SK-N-SH (cell line): ENCODE measurements at regions not wholly inside any gene's neighbourhood (a gene's known extent, or its start where the extent isn't known, plus 50 kb on each side); places are given as distances from the start of the nearest gene placed in this dataset.

Experiments used
- CTCF ChIA-PET: fragments of 300-600, 350-600 bp; formaldehyde crosslinking; extraction: SDS; loops from one replicate; lab custom pipeline; 2021; lab: Yijun Ruan, JAX
- POLR2A ChIA-PET: fragments of 350-600 bp; sonication (Branson Sonifier 250); formaldehyde crosslinking; extraction: SDS; loops from one replicate; lab custom pipeline; 2020; ENCODE audit warnings: antibody characterized with exemption, inconsistent platforms; lab: Yijun Ruan, JAX
- DNase-seq: peaks from one replicate; pipeline ENCODE4 v3.0.0; 2012
- H2AFZ ChIP-seq: fragments of 200-600 bp; sonication (generic); 2 replicates; pipeline ENCODE4 v1.8.1; 2016; ENCODE audit warnings: antibody characterized with exemption, mild to moderate bottlenecking, low read depth
- H3F3A ChIP-seq: fragments of 200-600 bp; sonication (generic); replicated peaks from 2 replicates; pipeline ENCODE3; 2016; ENCODE audit warnings: antibody characterized with exemption, mild to moderate bottlenecking; ENCODE audit not compliant: insufficient read depth
- H3K27ac ChIP-seq, 2 experiments: fragments of 200-500 bp in 1 of 2; fragments of 200-600 bp in 1 of 2; sonication (Bioruptor generic) in 1 of 2; sonication (generic), shearing (Covaris generic) in 1 of 2; 2 replicates each; pipeline versions ENCODE4 v1.5.1 to v1.6.1; 2014 to 2016; ENCODE audit warnings: low read depth in 2 of 2, inconsistent platforms in 1 of 2, low read length in 1 of 2, mild to moderate bottlenecking in 1 of 2, mixed read lengths in 1 of 2
- H3K27me3 ChIP-seq: fragments of 200-600 bp; sonication (generic), shearing (Covaris generic); 2 replicates; pipeline ENCODE4 v1.6.1; 2016; ENCODE audit warnings: mixed run types; ENCODE audit not compliant: insufficient read depth
- H3K36me3 ChIP-seq, 2 experiments: fragments of 200-500 bp in 1 of 2; fragments of 200-600 bp in 1 of 2; sonication (Bioruptor generic) in 1 of 2; sonication (generic) in 1 of 2; replicated peaks in 1 of 2; 2 replicates each; pipeline versions ENCODE3 to v1.5.1; 2014 to 2016; ENCODE audit warnings: low read length in 1 of 2, mild to moderate bottlenecking in 1 of 2; ENCODE audit not compliant: insufficient read depth in 2 of 2, control insufficient read depth in 1 of 2
- H3K4me1 ChIP-seq, 2 experiments: fragments of 200-500 bp in 1 of 2; fragments of 200-600 bp in 1 of 2; sonication (Bioruptor generic) in 1 of 2; sonication (generic), shearing (Covaris generic) in 1 of 2; 2 replicates each; pipeline versions ENCODE4 v1.5.1 to v1.6.1; 2014 to 2016; ENCODE audit warnings: low read depth in 1 of 2, low read length in 1 of 2, mixed run types in 1 of 2; ENCODE audit not compliant: insufficient read depth in 2 of 2, control insufficient read depth in 1 of 2
- H3K4me2 ChIP-seq: fragments of 200-600 bp; sonication (generic), shearing (Covaris generic); 2 replicates; pipeline ENCODE4 v1.6.1; 2017; ENCODE audit warnings: mixed run types
- H3K4me3 ChIP-seq, 2 experiments: fragments of 200-500 bp in 1 of 2; fragments of 200-600 bp in 1 of 2; sonication (Bioruptor generic) in 1 of 2; sonication (generic), shearing (Covaris generic) in 1 of 2; 2 replicates each; pipeline versions ENCODE4 v1.5.1 to v1.8.1; 2014 to 2016; ENCODE audit warnings: low read depth in 2 of 2, inconsistent platforms in 1 of 2, low read length in 1 of 2, mild to moderate bottlenecking in 1 of 2, mixed read lengths in 1 of 2, moderate library complexity in 1 of 2
- H3K79me2 ChIP-seq: fragments of 200-600 bp; sonication (generic); 2 replicates; pipeline ENCODE4 v1.8.1; 2017; ENCODE audit warnings: mild to moderate bottlenecking; ENCODE audit not compliant: insufficient read depth
- H3K9ac ChIP-seq: fragments of 200-600 bp; sonication (generic); 2 replicates; pipeline ENCODE4 v1.6.1; 2017; ENCODE audit warnings: mixed run types
- H3K9me2 ChIP-seq: fragments of 200-600 bp; sonication (generic); 2 replicates; pipeline ENCODE4 v1.6.1; 2017; ENCODE audit warnings: mixed run types
- H3K9me3 ChIP-seq: fragments of 200-600 bp; sonication (generic); 2 replicates; pipeline ENCODE4 v1.6.1; 2017; ENCODE audit warnings: mixed run types, mild to moderate bottlenecking, moderate library complexity
- H4K20me1 ChIP-seq: fragments of 200-600 bp; sonication (generic); 2 replicates; pipeline ENCODE4 v1.6.1; 2017; ENCODE audit warnings: mild to moderate bottlenecking, mixed run types; ENCODE audit not compliant: insufficient read depth
- CHD2 ChIP-seq: fragments of 150-350 bp; IDR thresholded peaks from 2 replicates; pipeline ENCODE4 v1.6.1; 2018; ENCODE audit warnings: low read length; ENCODE audit not compliant: partially characterized antibody
- FOSL2 ChIP-seq: IDR thresholded peaks from 2 replicates; pipeline ENCODE4 v1.4.0; 2012; ENCODE audit warnings: low read depth, mild to moderate bottlenecking, moderate library complexity, borderline replicate concordance
- FOXJ3 ChIP-seq: sonication (generic); formaldehyde crosslinking; IDR thresholded peaks from 2 replicates; pipeline ENCODE4 v1.5.1; 2020; ENCODE audit warnings: mild to moderate bottlenecking, missing genetic modification reagents
- JUND ChIP-seq: IDR thresholded peaks from 2 replicates; pipeline ENCODE4 v1.4.0; 2012
- MEF2A ChIP-seq: IDR thresholded peaks from 2 replicates; pipeline ENCODE4 v1.4.0; 2012; ENCODE audit warnings: low read depth, borderline replicate concordance
- MXI1 ChIP-seq: IDR thresholded peaks from 2 replicates; pipeline ENCODE4 v1.6.1; 2012; ENCODE audit warnings: mild to moderate bottlenecking, low read depth, low read length, improper control_type of control experiment
- NRF1 ChIP-seq: IDR thresholded peaks from 2 replicates; pipeline ENCODE4 v1.6.1; 2012; ENCODE audit warnings: low read depth, mild to moderate bottlenecking, low read length
- RFX5 ChIP-seq: IDR thresholded peaks from 2 replicates; pipeline ENCODE4 v1.6.1; 2012; ENCODE audit warnings: mild to moderate bottlenecking, improper control_type of control experiment, low read length
- RXRA ChIP-seq: IDR thresholded peaks from 2 replicates; pipeline ENCODE4 v1.4.0; 2012; ENCODE audit warnings: low read depth, mild to moderate bottlenecking, borderline replicate concordance
- SIN3A ChIP-seq: IDR thresholded peaks from 2 replicates; pipeline ENCODE4 v1.6.1; 2012; ENCODE audit warnings: low read depth, mild to moderate bottlenecking, low read length, moderate library complexity, borderline replicate concordance
- SMC3 ChIP-seq: IDR thresholded peaks from 2 replicates; pipeline ENCODE4 v1.6.1; 2012; ENCODE audit warnings: low read depth, low read length, improper control_type of control experiment
- TAF1 ChIP-seq: IDR thresholded peaks from 2 replicates; pipeline ENCODE4 v1.6.1; 2012; ENCODE audit warnings: low read depth, mild to moderate bottlenecking, low read length, moderate library complexity, borderline replicate concordance
- TEAD4 ChIP-seq: IDR thresholded peaks from 2 replicates; pipeline ENCODE4 v1.4.0; 2012; ENCODE audit warnings: mild to moderate bottlenecking, borderline replicate concordance; ENCODE audit not compliant: insufficient read depth
- YY1 ChIP-seq: IDR thresholded peaks from 2 replicates; pipeline ENCODE4 v1.4.0; 2012; ENCODE audit warnings: low read depth, mild to moderate bottlenecking
- WGBS: methylation state at CpG from one replicate; pipeline ENCODE4 v1.1.6; 2017; ENCODE audit warnings: low lambda C conversion rate; 5-methylcytosine and 5-hydroxymethylcytosine counted together
- TF ChIP-seq, protein P1 (sequence below): IDR thresholded peaks from 2 replicates; pipeline ENCODE4 v1.4.0; 2012; ENCODE audit warnings: low read depth
- TF ChIP-seq, protein P2 (sequence below): IDR thresholded peaks from 2 replicates; pipeline ENCODE4 v1.4.0; 2012; ENCODE audit warnings: low read depth, borderline replicate concordance
- TF ChIP-seq, protein P3 (sequence below): fragments of 150-350 bp; IDR thresholded peaks from 2 replicates; pipeline ENCODE4 v1.6.1; 2016; ENCODE audit warnings: mild to moderate bottlenecking, low read depth, low read length
- TF ChIP-seq, protein P4 (sequence below): fragments of 200-600 bp; sonication (generic); IDR thresholded peaks from 2 replicates; pipeline ENCODE4 v1.6.1; 2017; ENCODE audit warnings: antibody characterized with exemption, mild to moderate bottlenecking, moderate library complexity
- TF ChIP-seq, protein P5 (sequence below): fragments of 150-350 bp; IDR thresholded peaks from 2 replicates; pipeline ENCODE4 v1.6.1; 2017; ENCODE audit warnings: antibody characterized with exemption, low read length, low read depth, borderline replicate concordance
- TF ChIP-seq, protein P6 (sequence below): IDR thresholded peaks from 2 replicates; pipeline ENCODE4 v1.4.0; 2012; ENCODE audit warnings: low read depth, borderline replicate concordance

DNA sequence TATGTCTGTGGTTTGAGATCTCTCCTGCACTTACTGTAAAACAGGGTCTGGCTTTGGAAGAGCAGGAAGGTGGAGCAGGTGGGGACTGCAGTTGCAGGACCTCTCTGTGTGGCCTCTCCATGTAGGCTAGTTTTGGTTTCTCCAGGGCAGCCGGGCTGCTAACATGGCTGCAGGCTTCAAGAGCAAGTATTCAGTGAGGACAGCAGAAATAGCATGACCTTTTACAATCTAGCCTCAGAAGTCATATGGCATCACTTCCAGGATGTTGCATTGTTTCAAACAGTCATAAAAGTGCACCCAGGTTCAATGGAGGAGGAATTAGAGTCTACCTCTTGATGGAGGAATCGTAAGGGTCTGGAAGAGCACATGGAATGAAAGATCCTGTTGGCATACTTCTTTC is 728.7 kb downstream of the NTRK3 start:
- H3K36me3 ChIP-seq, result no peaks in the 10 kb centered on the region
- no peaks in the 10 kb centered on the region; a peak in 1 of 4 replicates for H3K4me1 ChIP-seq
- 45% methylated on average over 2 of the region's 2 CpGs for WGBS
- H2AFZ ChIP-seq, result no peak overlapping the region
- ChIA-PET POLR2A (no interaction called here), CTCF (interaction anchor here (1.2 kb wide), 1 partner anchor 77 kb away, joined by 3 read pairs; no protein-coding TSS in a partner anchor)
- DNase-seq, result no peak
- no peaks in the 10 kb centered on the region for H3K27me3 ChIP-seq
- no peaks in the 10 kb centered on the region for H3K9me2 ChIP-seq
- H3K27ac ChIP-seq, result no peak overlapping the region
- peaks cover 7% of the 10 kb centered on the region for H3F3A ChIP-seq
- H3K9me3 ChIP-seq, result no peaks in the 10 kb centered on the region
- H3K4me3 ChIP-seq, result no peak overlapping the region
- H3K79me2 ChIP-seq, result no peaks in the 10 kb centered on the region
- H3K4me2 ChIP-seq, result no peak overlapping the region
- TF ChIP-seq NRF1 (no peak), YY1 (no peak), MEF2A (no peak), RXRA (no peak), SMC3 (no peak), FOSL2 (no peak), MXI1 (no peak), SIN3A (no peak)
- TF ChIP-seq, protein P1, sequence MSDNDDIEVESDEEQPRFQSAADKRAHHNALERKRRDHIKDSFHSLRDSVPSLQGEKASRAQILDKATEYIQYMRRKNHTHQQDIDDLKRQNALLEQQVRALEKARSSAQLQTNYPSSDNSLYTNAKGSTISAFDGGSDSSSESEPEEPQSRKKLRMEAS, result no peak
- H3K9ac ChIP-seq, result no peak overlapping the region
- no peaks in the 10 kb centered on the region for H4K20me1 ChIP-seq

DNA sequence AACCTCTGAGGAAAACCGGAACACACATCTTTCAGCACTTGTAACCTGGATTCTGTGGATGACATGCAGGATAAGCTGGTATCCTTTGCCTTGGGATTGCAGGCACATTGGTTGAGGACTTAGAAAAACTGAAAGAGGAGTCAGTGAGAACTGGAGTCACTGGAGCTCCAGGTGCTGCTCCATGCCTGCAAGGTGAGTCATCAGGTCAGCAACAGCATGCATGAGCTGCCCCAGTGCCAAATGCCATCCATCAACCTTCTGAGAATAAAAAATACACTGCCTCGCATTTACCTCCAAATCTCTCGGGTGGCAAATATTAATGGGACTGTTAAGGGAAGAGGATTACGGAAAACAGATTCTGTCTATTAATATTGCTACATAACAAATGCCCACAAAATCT is 729.1 kb downstream of the NTRK3 start:
- TF ChIP-seq TAF1 (no peak), FOXJ3 (CRISPR knock-in tag) (no peak), TEAD4 (no peak), NRF1 (no peak), JUND (no peak), CHD2 (no peak), FOSL2 (no peak), RFX5 (no peak)
- TF ChIP-seq, protein P2, sequence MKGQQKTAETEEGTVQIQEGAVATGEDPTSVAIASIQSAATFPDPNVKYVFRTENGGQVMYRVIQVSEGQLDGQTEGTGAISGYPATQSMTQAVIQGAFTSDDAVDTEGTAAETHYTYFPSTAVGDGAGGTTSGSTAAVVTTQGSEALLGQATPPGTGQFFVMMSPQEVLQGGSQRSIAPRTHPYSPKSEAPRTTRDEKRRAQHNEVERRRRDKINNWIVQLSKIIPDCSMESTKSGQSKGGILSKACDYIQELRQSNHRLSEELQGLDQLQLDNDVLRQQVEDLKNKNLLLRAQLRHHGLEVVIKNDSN, result no peak
- TF ChIP-seq, protein P3, sequence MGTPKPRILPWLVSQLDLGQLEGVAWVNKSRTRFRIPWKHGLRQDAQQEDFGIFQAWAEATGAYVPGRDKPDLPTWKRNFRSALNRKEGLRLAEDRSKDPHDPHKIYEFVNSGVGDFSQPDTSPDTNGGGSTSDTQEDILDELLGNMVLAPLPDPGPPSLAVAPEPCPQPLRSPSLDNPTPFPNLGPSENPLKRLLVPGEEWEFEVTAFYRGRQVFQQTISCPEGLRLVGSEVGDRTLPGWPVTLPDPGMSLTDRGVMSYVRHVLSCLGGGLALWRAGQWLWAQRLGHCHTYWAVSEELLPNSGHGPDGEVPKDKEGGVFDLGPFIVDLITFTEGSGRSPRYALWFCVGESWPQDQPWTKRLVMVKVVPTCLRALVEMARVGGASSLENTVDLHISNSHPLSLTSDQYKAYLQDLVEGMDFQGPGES, result no peak
- TF ChIP-seq, protein P4, sequence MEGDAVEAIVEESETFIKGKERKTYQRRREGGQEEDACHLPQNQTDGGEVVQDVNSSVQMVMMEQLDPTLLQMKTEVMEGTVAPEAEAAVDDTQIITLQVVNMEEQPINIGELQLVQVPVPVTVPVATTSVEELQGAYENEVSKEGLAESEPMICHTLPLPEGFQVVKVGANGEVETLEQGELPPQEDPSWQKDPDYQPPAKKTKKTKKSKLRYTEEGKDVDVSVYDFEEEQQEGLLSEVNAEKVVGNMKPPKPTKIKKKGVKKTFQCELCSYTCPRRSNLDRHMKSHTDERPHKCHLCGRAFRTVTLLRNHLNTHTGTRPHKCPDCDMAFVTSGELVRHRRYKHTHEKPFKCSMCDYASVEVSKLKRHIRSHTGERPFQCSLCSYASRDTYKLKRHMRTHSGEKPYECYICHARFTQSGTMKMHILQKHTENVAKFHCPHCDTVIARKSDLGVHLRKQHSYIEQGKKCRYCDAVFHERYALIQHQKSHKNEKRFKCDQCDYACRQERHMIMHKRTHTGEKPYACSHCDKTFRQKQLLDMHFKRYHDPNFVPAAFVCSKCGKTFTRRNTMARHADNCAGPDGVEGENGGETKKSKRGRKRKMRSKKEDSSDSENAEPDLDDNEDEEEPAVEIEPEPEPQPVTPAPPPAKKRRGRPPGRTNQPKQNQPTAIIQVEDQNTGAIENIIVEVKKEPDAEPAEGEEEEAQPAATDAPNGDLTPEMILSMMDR, result no peak
- TF ChIP-seq, protein P5, sequence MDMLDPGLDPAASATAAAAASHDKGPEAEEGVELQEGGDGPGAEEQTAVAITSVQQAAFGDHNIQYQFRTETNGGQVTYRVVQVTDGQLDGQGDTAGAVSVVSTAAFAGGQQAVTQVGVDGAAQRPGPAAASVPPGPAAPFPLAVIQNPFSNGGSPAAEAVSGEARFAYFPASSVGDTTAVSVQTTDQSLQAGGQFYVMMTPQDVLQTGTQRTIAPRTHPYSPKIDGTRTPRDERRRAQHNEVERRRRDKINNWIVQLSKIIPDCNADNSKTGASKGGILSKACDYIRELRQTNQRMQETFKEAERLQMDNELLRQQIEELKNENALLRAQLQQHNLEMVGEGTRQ, result no peak
- TF ChIP-seq, protein P6, sequence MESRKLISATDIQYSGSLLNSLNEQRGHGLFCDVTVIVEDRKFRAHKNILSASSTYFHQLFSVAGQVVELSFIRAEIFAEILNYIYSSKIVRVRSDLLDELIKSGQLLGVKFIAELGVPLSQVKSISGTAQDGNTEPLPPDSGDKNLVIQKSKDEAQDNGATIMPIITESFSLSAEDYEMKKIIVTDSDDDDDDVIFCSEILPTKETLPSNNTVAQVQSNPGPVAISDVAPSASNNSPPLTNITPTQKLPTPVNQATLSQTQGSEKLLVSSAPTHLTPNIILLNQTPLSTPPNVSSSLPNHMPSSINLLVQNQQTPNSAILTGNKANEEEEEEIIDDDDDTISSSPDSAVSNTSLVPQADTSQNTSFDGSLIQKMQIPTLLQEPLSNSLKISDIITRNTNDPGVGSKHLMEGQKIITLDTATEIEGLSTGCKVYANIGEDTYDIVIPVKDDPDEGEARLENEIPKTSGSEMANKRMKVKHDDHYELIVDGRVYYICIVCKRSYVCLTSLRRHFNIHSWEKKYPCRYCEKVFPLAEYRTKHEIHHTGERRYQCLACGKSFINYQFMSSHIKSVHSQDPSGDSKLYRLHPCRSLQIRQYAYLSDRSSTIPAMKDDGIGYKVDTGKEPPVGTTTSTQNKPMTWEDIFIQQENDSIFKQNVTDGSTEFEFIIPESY, result no peak
- Histone ChIP-seq H3K4me2 (no peak overlapping the region), H3K9me2 (no peaks in the 10 kb centered on the region), H3K79me2 (no peaks in the 10 kb centered on the region), H3K27me3 (no peaks in the 10 kb centered on the region), H3K9me3 (no peaks in the 10 kb centered on the region), H3K4me3 (no peak overlapping the region), H3K27ac (no peak overlapping the region), H3K36me3 (no peaks in the 10 kb centered on the region), H3K9ac (no peak overlapping the region), H3F3A (peaks cover 7% of the 10 kb centered on the region), H2AFZ (no peak overlapping the region), H4K20me1 (no peaks in the 10 kb centered on the region), H3K4me1 (no peaks in the 10 kb centered on the region; a peak in 1 of 4 replicates)
- CTCF ChIA-PET, result interaction anchor here (1.2 kb wide), 1 partner anchor 77 kb away, joined by 3 read pairs; no protein-coding TSS in a partner anchor
- POLR2A ChIA-PET, result no interaction called here
- WGBS, result 55% methylated on average over 4 of the region's 4 CpGs
- DNase-seq, result no peak
